ENCODE measurements at regions not wholly inside any gene's neighbourhood (a gene's known extent, or its start where the extent isn't known, plus 50 kb on each side); places are given as distances from the start of the nearest gene placed in this dataset.

GRCh38 chr3:17798000-17798399, 55.6 kb upstream of the TBC1D5 start:
- Mint-ChIP-seq H3K9me3 (peaks cover 4% of the 10 kb centered on the region; the same call in 1 of the 2 replicates), H3K27ac (no peak overlapping the region), H3K36me3 (no peaks in the 10 kb centered on the region), H3K4me1 (no peaks in the 10 kb centered on the region), H3K27me3 (ENCODE audit: low read depth) (peaks cover 3% of the 10 kb centered on the region; the same call in 1 of the 2 replicates), H3K4me3 (no peak overlapping the region)
- POLR2A ChIA-PET = no interaction called here
- DNase-seq (ENCODE audit: low spot score) = peak; percentile 45
- CTCF ChIA-PET = interaction anchor here (0.8 to 1.1 kb wide), 4 partner anchors 43 to 253 kb away, joined by 3 to 17 read pairs (median 4); no protein-coding TSS in a partner anchor
- TF ChIP-seq CTCF (IDR thresholded peaks at IDR 0.05) (peak; percentile 25; the same call in 1 of the 2 replicates), GTF2I (CRISPR knock-in tag; conservative IDR thresholded peaks at IDR 0.05) (no peak)
- peak; percentile 100 for ATAC-seq

- POLR2A ChIA-PET = no interaction called here
These were observed 53.3 kb upstream of the TBC1D5 start for GRCh38 chr3:17795711-17796110.

GRCh38 chr3:17795280-17795679, 52.8 kb upstream of the TBC1D5 start:
- peaks cover 12% of the 10 kb centered on the region for H3K9me3 Mint-ChIP-seq
- POLR2A ChIA-PET = no interaction called here

More at GRCh38 chr3:17795711-17796110, 53.3 kb upstream of the TBC1D5 start:
- H3K27me3 Mint-ChIP-seq (ENCODE audit: low read depth) = peaks cover 3% of the 10 kb centered on the region; the same call in 1 of the 2 replicates
- peaks cover 12% of the 10 kb centered on the region for H3K9me3 Mint-ChIP-seq
- no peak overlapping the region for H3K4me3 Mint-ChIP-seq
- no peak overlapping the region for H3K27ac Mint-ChIP-seq
- no peaks in the 10 kb centered on the region for H3K4me1 Mint-ChIP-seq
- DNase-seq (ENCODE audit: low spot score) = no peak
- CTCF ChIA-PET = no interaction called here
- no peaks in the 10 kb centered on the region; the same call in 1 of the 2 replicates for H3K36me3 Mint-ChIP-seq
- TF ChIP-seq MLX (CRISPR knock-in tag; IDR thresholded peaks at IDR 0.05) (no peak), CDX4 (CRISPR knock-in tag; IDR thresholded peaks at IDR 0.05; ENCODE audit: borderline replicate concordance) (no peak), IRF1 (CRISPR knock-in tag; IDR thresholded peaks at IDR 0.05) (no peak), JAZF1 (CRISPR knock-in tag; IDR thresholded peaks at IDR 0.05) (no peak), ZNF232 (CRISPR knock-in tag; IDR thresholded peaks at IDR 0.05) (no peak), ZBTB43 (CRISPR knock-in tag; IDR thresholded peaks at IDR 0.05) (no peak), CBFB (CRISPR knock-in tag; IDR thresholded peaks at IDR 0.05; ENCODE audit: low read depth) (no peak), E2F1 (CRISPR knock-in tag; IDR thresholded peaks at IDR 0.05) (no peak), MYBL2 (CRISPR knock-in tag; IDR thresholded peaks at IDR 0.05) (no peak), JUN (CRISPR knock-in tag; IDR thresholded peaks at IDR 0.05) (no peak), PRRX2 (CRISPR knock-in tag; IDR thresholded peaks at IDR 0.05) (no peak)
- no peak for ATAC-seq

More at GRCh38 chr3:17795280-17795679, 52.8 kb upstream of the TBC1D5 start:
- Mint-ChIP-seq H3K36me3 (no peaks in the 10 kb centered on the region; the same call in 1 of the 2 replicates), H3K4me1 (no peaks in the 10 kb centered on the region), H3K27me3 (ENCODE audit: low read depth) (peaks cover 3% of the 10 kb centered on the region; the same call in 1 of the 2 replicates), H3K4me3 (no peak overlapping the region), H3K27ac (no peak overlapping the region)
- TF ChIP-seq CREM (CRISPR knock-in tag; IDR thresholded peaks at IDR 0.05) (no peak), MAX (CRISPR knock-in tag; IDR thresholded peaks at IDR 0.05) (no peak), TEAD4 (CRISPR knock-in tag; IDR thresholded peaks at IDR 0.05) (no peak), ZNF423 (CRISPR knock-in tag; IDR thresholded peaks at IDR 0.05) (no peak)
- CTCF ChIA-PET = no interaction called here
- no peak for DNase-seq (ENCODE audit: low spot score)
- ATAC-seq = no peak

Data from WTC11 (cell line).